Duodenal mucosa (tissue), 2 donors: ENCODE measurements at regions not wholly inside any gene's neighbourhood (a gene's known extent, or its start where the extent isn't known, plus 50 kb on each side); places are given as distances from the start of the nearest gene placed in this dataset.

Experiments used
- H3K27ac ChIP-seq: one replicate; pipeline ENCODE4 v1.7.0; 2013; ENCODE audit warnings: low read depth, low read length
- H3K27me3 ChIP-seq, 2 donors: one replicate each; pipeline ENCODE4 v1.7.0; 2013; ENCODE audit warnings: low read length in 2 of 2, control low read depth in 1 of 2; ENCODE audit not compliant: insufficient read depth in 2 of 2, control insufficient read depth in 1 of 2
- H3K36me3 ChIP-seq, 2 donors: one replicate each; pipeline ENCODE4 v1.7.0; 2013; ENCODE audit warnings: low read length in 2 of 2, control low read depth in 1 of 2; ENCODE audit not compliant: insufficient read depth in 2 of 2, control insufficient read depth in 1 of 2
- H3K4me1 ChIP-seq, 2 donors: one replicate each; pipeline ENCODE4 v1.7.0; 2013; ENCODE audit warnings: low read length in 2 of 2, control low read depth in 1 of 2; ENCODE audit not compliant: insufficient read depth in 2 of 2, control insufficient read depth in 1 of 2
- H3K4me3 ChIP-seq, 2 donors: one replicate each; pipeline ENCODE4 v1.7.0; 2013; ENCODE audit warnings: low read length in 2 of 2, low read depth in 1 of 2
- H3K9ac ChIP-seq, 2 donors: one replicate each; pipeline ENCODE4 v1.7.0; 2013; ENCODE audit warnings: low read length in 2 of 2, low read depth in 1 of 2
- H3K9me3 ChIP-seq, 2 donors: one replicate each; pipeline ENCODE4 v1.7.0; 2013; ENCODE audit warnings: low read length in 2 of 2, control low read depth in 1 of 2; ENCODE audit not compliant: control insufficient read depth in 1 of 2

- no peaks in the 10 kb centered on the region for H3K36me3 ChIP-seq
- H3K9me3 ChIP-seq = no peaks in the 10 kb centered on the region
- no peaks in the 10 kb centered on the region for H3K4me1 ChIP-seq
- no peak overlapping the region for H3K4me3 ChIP-seq
- no peak overlapping the region for H3K9ac ChIP-seq
- H3K27me3 ChIP-seq = no peaks in the 10 kb centered on the region
- H3K27ac ChIP-seq = no peak overlapping the region
These were observed 354.9 kb downstream of the OSR1 start for GRCh38 chr2:19003554-19003953.

- H3K4me1 ChIP-seq = no peaks in the 10 kb centered on the region
- H3K4me3 ChIP-seq = no peak overlapping the region
- no peak overlapping the region for H3K27ac ChIP-seq
- no peaks in the 10 kb centered on the region for H3K27me3 ChIP-seq
- no peaks in the 10 kb centered on the region for H3K36me3 ChIP-seq
- H3K9me3 ChIP-seq = no peaks in the 10 kb centered on the region
- no peak overlapping the region for H3K9ac ChIP-seq
These were observed 357.6 kb downstream of the OSR1 start for GRCh38 chr2:19000776-19001175.

GRCh38 chr2:18999198-18999597 lies 359.2 kb downstream of the OSR1 start:
- Histone ChIP-seq H3K9ac (no peak overlapping the region), H3K9me3 (no peaks in the 10 kb centered on the region), H3K4me1 (no peaks in the 10 kb centered on the region), H3K27ac (no peak overlapping the region), H3K36me3 (no peaks in the 10 kb centered on the region), H3K27me3 (no peaks in the 10 kb centered on the region), H3K4me3 (no peak overlapping the region)

GRCh38 chr2:18998491-18998890 lies 359.9 kb downstream of the OSR1 start:
- Histone ChIP-seq H3K27me3 (no peaks in the 10 kb centered on the region), H3K27ac (no peak overlapping the region), H3K9ac (no peak overlapping the region), H3K9me3 (no peaks in the 10 kb centered on the region), H3K36me3 (no peaks in the 10 kb centered on the region), H3K4me1 (no peaks in the 10 kb centered on the region), H3K4me3 (no peak overlapping the region)

GRCh38 chr2:18993756-18994338 lies 364.6 kb downstream of the OSR1 start:
- Histone ChIP-seq H3K27me3 (no peaks in the 10 kb centered on the region), H3K4me1 (peaks cover 0 to 7% of the 10 kb centered on the region in 2 donors), H3K27ac (no peak overlapping the region), H3K9me3 (no peaks in the 10 kb centered on the region), H3K4me3 (no peak overlapping the region), H3K9ac (no peak overlapping the region), H3K36me3 (no peaks in the 10 kb centered on the region)

- Histone ChIP-seq H3K27ac (no peak overlapping the region), H3K36me3 (no peaks in the 10 kb centered on the region), H3K27me3 (no peaks in the 10 kb centered on the region), H3K9ac (no peak overlapping the region), H3K4me3 (no peak overlapping the region), H3K9me3 (no peaks in the 10 kb centered on the region), H3K4me1 (peaks cover 0 to 7% of the 10 kb centered on the region in 2 donors)
These were observed 366.9 kb downstream of the OSR1 start for GRCh38 chr2:18991177-18992168.

- Histone ChIP-seq H3K9ac (no peak overlapping the region), H3K36me3 (no peaks in the 10 kb centered on the region), H3K27ac (no peak overlapping the region)
These were observed 369.7 kb downstream of the OSR1 start for GRCh38 chr2:18988631-18989232.

GRCh38 chr2:18987592-18988073 lies 370.8 kb downstream of the OSR1 start:
- Histone ChIP-seq H3K4me3 (no peak overlapping the region), H3K9me3 (no peaks in the 10 kb centered on the region), H3K36me3 (no peaks in the 10 kb centered on the region), H3K27ac (no peak overlapping the region), H3K27me3 (no peaks in the 10 kb centered on the region), H3K4me1 (peaks cover 0 to 7% of the 10 kb centered on the region in 2 donors), H3K9ac (no peak overlapping the region)

More at GRCh38 chr2:18988631-18989232, 369.7 kb downstream of the OSR1 start:
- Histone ChIP-seq H3K4me3 (no peak overlapping the region), H3K9me3 (no peaks in the 10 kb centered on the region), H3K27me3 (no peaks in the 10 kb centered on the region), H3K4me1 (peaks cover 0 to 7% of the 10 kb centered on the region in 2 donors)

GRCh38 chr2:18987016-18987415 lies 371.4 kb downstream of the OSR1 start:
- H3K27ac ChIP-seq = no peak overlapping the region
- no peaks in the 10 kb centered on the region for H3K9me3 ChIP-seq
- H3K4me3 ChIP-seq = no peak overlapping the region
- no peak overlapping the region for H3K9ac ChIP-seq
- no peaks in the 10 kb centered on the region for H3K36me3 ChIP-seq
- peaks cover 0 to 6% of the 10 kb centered on the region in 2 donors for H3K4me1 ChIP-seq
- no peaks in the 10 kb centered on the region for H3K27me3 ChIP-seq

GRCh38 chr2:18986046-18986445 lies 372.4 kb downstream of the OSR1 start:
- H3K9ac ChIP-seq = no peak overlapping the region
- no peaks in the 10 kb centered on the region for H3K9me3 ChIP-seq
- H3K36me3 ChIP-seq = no peaks in the 10 kb centered on the region
- H3K4me1 ChIP-seq = no peaks in the 10 kb centered on the region
- H3K27me3 ChIP-seq = no peaks in the 10 kb centered on the region
- no peak overlapping the region for H3K27ac ChIP-seq
- no peak overlapping the region for H3K4me3 ChIP-seq
